Loucy (cell line): ENCODE measurements at regions not wholly inside any gene's neighbourhood (a gene's known extent, or its start where the extent isn't known, plus 50 kb on each side); places are given as distances from the start of the nearest gene placed in this dataset.

Experiments
- EZH2phosphoT487 ChIP-seq: fragments of 200-600 bp; IDR thresholded peaks from 2 replicates; pipeline ENCODE4 v1.6.1; 2018; ENCODE audit warnings: antibody characterized with exemption, mild to moderate bottlenecking, moderate library complexity, borderline replicate concordance
- TF ChIP-seq, protein P1 (sequence below): fragments of 200-600 bp; sonication (generic); conservative IDR thresholded peaks from 2 replicates; pipeline ENCODE4 v1.5.1; 2014; ENCODE audit warnings: mild to moderate bottlenecking, antibody characterized with exemption, low read length

DNA sequence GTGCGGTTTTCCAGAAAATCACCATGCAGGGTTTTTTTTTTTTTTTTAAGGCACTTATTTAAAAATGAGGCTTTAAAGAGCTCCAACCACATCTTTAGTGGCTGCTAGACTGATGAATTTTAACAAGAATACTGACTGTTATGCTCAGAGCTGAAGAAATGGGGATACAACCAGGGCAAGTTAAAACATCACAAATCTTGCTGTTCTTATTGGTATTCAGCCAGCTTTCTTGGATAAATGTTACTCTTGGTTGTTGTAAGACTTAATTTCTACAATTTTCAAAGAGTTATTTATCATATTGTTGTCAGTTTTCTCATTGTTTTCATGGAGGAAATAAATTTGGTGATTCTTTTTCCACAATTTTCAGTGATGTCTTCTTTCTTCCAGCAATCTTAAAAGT is 352.8 kb upstream of the FAM174A start:
- TF ChIP-seq, protein P1, sequence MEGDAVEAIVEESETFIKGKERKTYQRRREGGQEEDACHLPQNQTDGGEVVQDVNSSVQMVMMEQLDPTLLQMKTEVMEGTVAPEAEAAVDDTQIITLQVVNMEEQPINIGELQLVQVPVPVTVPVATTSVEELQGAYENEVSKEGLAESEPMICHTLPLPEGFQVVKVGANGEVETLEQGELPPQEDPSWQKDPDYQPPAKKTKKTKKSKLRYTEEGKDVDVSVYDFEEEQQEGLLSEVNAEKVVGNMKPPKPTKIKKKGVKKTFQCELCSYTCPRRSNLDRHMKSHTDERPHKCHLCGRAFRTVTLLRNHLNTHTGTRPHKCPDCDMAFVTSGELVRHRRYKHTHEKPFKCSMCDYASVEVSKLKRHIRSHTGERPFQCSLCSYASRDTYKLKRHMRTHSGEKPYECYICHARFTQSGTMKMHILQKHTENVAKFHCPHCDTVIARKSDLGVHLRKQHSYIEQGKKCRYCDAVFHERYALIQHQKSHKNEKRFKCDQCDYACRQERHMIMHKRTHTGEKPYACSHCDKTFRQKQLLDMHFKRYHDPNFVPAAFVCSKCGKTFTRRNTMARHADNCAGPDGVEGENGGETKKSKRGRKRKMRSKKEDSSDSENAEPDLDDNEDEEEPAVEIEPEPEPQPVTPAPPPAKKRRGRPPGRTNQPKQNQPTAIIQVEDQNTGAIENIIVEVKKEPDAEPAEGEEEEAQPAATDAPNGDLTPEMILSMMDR = no peak
- TF ChIP-seq EZH2phosphoT487 = no peak
